H9 (cell line): ENCODE measurements at regions not wholly inside any gene's neighbourhood (a gene's known extent, or its start where the extent isn't known, plus 50 kb on each side); places are given as distances from the start of the nearest gene placed in this dataset.

Experiments
- DNase-seq: peaks from one replicate; pipeline ENCODE4 v3.0.0-alpha.2; 2017
- H2AFZ ChIP-seq: one replicate; pipeline ENCODE4 v1.6.1; 2013; ENCODE audit warnings: mild to moderate bottlenecking, low read length, control low read depth, moderate library complexity
- H2AK5ac ChIP-seq: 2 replicates; pipeline ENCODE4 v1.6.1; 2013; ENCODE audit warnings: low read length, control low read depth, mixed read lengths; ENCODE audit not compliant: insufficient read length
- H2BK120ac ChIP-seq: one replicate; pipeline ENCODE4 v1.6.1; 2013; ENCODE audit warnings: low read depth, mild to moderate bottlenecking, low read length, control low read depth, inconsistent platforms; ENCODE audit not compliant: poor library complexity, severe bottlenecking
- H2BK12ac ChIP-seq: 2 replicates; pipeline ENCODE4 v1.6.1; 2013; ENCODE audit warnings: low read length, control low read depth, mixed read lengths, low read depth; ENCODE audit not compliant: insufficient read length
- H2BK15ac ChIP-seq: 2 replicates; pipeline ENCODE4 v1.6.1; 2013; ENCODE audit warnings: low read depth, low read length, control low read depth
- H2BK20ac ChIP-seq: one replicate; pipeline ENCODE4 v1.6.1; 2013; ENCODE audit warnings: low read depth, mild to moderate bottlenecking, low read length, control low read depth, inconsistent platforms; ENCODE audit not compliant: poor library complexity, severe bottlenecking
- H2BK5ac ChIP-seq: 2 replicates; pipeline ENCODE4 v1.6.1; 2013; ENCODE audit warnings: low read length, control low read depth, mixed read lengths; ENCODE audit not compliant: insufficient read length
- H3K14ac ChIP-seq: 2 replicates; pipeline ENCODE4 v1.6.1; 2013; ENCODE audit warnings: low read length, control low read depth; ENCODE audit not compliant: insufficient read depth
- H3K18ac ChIP-seq: 2 replicates; pipeline ENCODE4 v1.6.1; 2013; ENCODE audit warnings: low read depth, mild to moderate bottlenecking, mixed read lengths, low read length, control low read depth; ENCODE audit not compliant: insufficient read length
- H3K23ac ChIP-seq: 2 replicates; pipeline ENCODE4 v1.6.1; 2013; ENCODE audit warnings: low read length, control low read depth, mixed read lengths, low read depth; ENCODE audit not compliant: insufficient read length
- H3K23me2 ChIP-seq: 2 replicates; pipeline ENCODE4 v1.6.1; 2013; ENCODE audit warnings: low read depth, mild to moderate bottlenecking, mixed read lengths, low read length, control low read depth; ENCODE audit not compliant: insufficient read length, poor library complexity, severe bottlenecking
- H3K27ac ChIP-seq: 2 replicates; pipeline ENCODE4 v1.5.1; 2013; ENCODE audit warnings: low read length, control low read depth, mixed read lengths, low read depth; ENCODE audit not compliant: insufficient read length
- H3K27me3 ChIP-seq: 2 replicates; pipeline ENCODE4 v1.6.1; 2013; ENCODE audit warnings: low read length, control low read depth, inconsistent platforms; ENCODE audit not compliant: insufficient read depth
- H3K4ac ChIP-seq: 2 replicates; pipeline ENCODE4 v1.6.1; 2013; ENCODE audit warnings: low read depth, mild to moderate bottlenecking, control low read depth, inconsistent platforms, low read length, moderate library complexity
- H3K4me1 ChIP-seq: 2 replicates; pipeline ENCODE4 v1.6.1; 2013; ENCODE audit warnings: low read length, control low read depth, inconsistent platforms; ENCODE audit not compliant: insufficient read depth
- H3K4me2 ChIP-seq: 2 replicates; pipeline ENCODE4 v1.6.1; 2013; ENCODE audit warnings: low read length, control low read depth, mixed read lengths; ENCODE audit not compliant: insufficient read length, insufficient read depth
- H3K56ac ChIP-seq: 2 replicates; pipeline ENCODE4 v1.6.1; 2013; ENCODE audit warnings: low read depth, mild to moderate bottlenecking, mixed read lengths, low read length, control low read depth; ENCODE audit not compliant: insufficient read length
- H3K79me1 ChIP-seq: 2 replicates; pipeline ENCODE4 v1.6.1; 2013; ENCODE audit warnings: low read depth, mild to moderate bottlenecking, moderate library complexity, low read length, control low read depth, inconsistent platforms; ENCODE audit not compliant: insufficient read depth, poor library complexity, severe bottlenecking
- H3K79me2 ChIP-seq: 2 replicates; pipeline ENCODE4 v1.6.1; 2013; ENCODE audit warnings: low read length, control low read depth, inconsistent platforms; ENCODE audit not compliant: insufficient read depth
- H3K9ac ChIP-seq: 2 replicates; pipeline ENCODE4 v1.6.1; 2013; ENCODE audit warnings: low read length, control low read depth, mixed read lengths; ENCODE audit not compliant: insufficient read length; ENCODE audit errors: extremely low read depth
- H3K9me3 ChIP-seq: one replicate; pipeline ENCODE4 v1.6.1; 2013; ENCODE audit warnings: low read depth, low read length, inconsistent platforms; ENCODE audit not compliant: control insufficient read depth
- H3T11ph ChIP-seq: one replicate; pipeline ENCODE4 v1.6.1; 2013; ENCODE audit warnings: mild to moderate bottlenecking, low read length, control low read depth, inconsistent platforms
- H4K20me1 ChIP-seq: one replicate; pipeline ENCODE4 v1.6.1; 2013; ENCODE audit not compliant: control insufficient read depth, insufficient read length, insufficient read depth
- H4K5ac ChIP-seq: 2 replicates; pipeline ENCODE4 v1.6.1; 2013; ENCODE audit warnings: low read depth, mild to moderate bottlenecking, mixed read lengths, low read length, control low read depth; ENCODE audit not compliant: insufficient read length
- H4K8ac ChIP-seq: replicated peaks from 2 replicates; pipeline ENCODE4 v1.6.1; 2013; ENCODE audit warnings: low read length, control low read depth, mixed read lengths, low read depth; ENCODE audit not compliant: insufficient read length
- H4K91ac ChIP-seq: 2 replicates; pipeline ENCODE4 v1.6.1; 2013; ENCODE audit warnings: low read depth, mild to moderate bottlenecking, moderate library complexity, mixed read lengths, low read length, control low read depth; ENCODE audit not compliant: insufficient read length
- H3K27ac Mint-ChIP-seq, 3 experiments: 2 replicates in 2 of 3; 3 replicates in 1 of 3; pipeline ENCODE4 v1.8.0; 2020 to 2021; ENCODE audit warnings: mixed read lengths in 3 of 3, mild to moderate bottlenecking in 1 of 3, moderate library complexity in 1 of 3
- H3K27me3 Mint-ChIP-seq: 2 replicates; pipeline ENCODE4 v1.8.0; 2021; ENCODE audit warnings: low read depth, mild to moderate bottlenecking, moderate library complexity, mixed read lengths
- H3K36me3 Mint-ChIP-seq, 3 experiments: 2 replicates in 2 of 3; 3 replicates in 1 of 3; pipeline ENCODE4 v1.8.0; 2020 to 2021; ENCODE audit warnings: low read depth in 3 of 3, mixed read lengths in 3 of 3; ENCODE audit not compliant: insufficient read depth in 1 of 3
- H3K4me1 Mint-ChIP-seq, 2 experiments: 2 replicates each; pipeline ENCODE4 v1.8.0; 2020; ENCODE audit warnings: mixed read lengths in 2 of 2
- H3K4me3 Mint-ChIP-seq, 2 experiments: 2 replicates in 1 of 2; 3 replicates in 1 of 2; pipeline ENCODE4 v1.8.0; 2020 to 2021; ENCODE audit warnings: mild to moderate bottlenecking in 2 of 2, mixed read lengths in 2 of 2, moderate library complexity in 1 of 2
- H3K9me3 Mint-ChIP-seq, 2 experiments: 2 replicates in 1 of 2; 3 replicates in 1 of 2; pipeline ENCODE4 v1.8.0; 2020; ENCODE audit warnings: mild to moderate bottlenecking in 2 of 2, mixed read lengths in 2 of 2, moderate library complexity in 1 of 2
- CTCF ChIP-seq: fragments of 200-600 bp; sonication (generic); conservative IDR thresholded peaks from 3 replicates; pipeline ENCODE4 v1.8.0; 2021; ENCODE audit warnings: antibody characterized with exemption, mild to moderate bottlenecking
- WGBS: extraction: QIAGEN DNeasy Blood & Tissue Kit; methylation state at CpG from one replicate; pipeline ENCODE4 v1.1.7; 2013; ENCODE audit warnings: missing lambda C conversion rate, low lambda C conversion rate, mixed read lengths; ENCODE audit not compliant: insufficient read length; ENCODE audit errors: extremely low coverage; 5-methylcytosine and 5-hydroxymethylcytosine counted together

DNA sequence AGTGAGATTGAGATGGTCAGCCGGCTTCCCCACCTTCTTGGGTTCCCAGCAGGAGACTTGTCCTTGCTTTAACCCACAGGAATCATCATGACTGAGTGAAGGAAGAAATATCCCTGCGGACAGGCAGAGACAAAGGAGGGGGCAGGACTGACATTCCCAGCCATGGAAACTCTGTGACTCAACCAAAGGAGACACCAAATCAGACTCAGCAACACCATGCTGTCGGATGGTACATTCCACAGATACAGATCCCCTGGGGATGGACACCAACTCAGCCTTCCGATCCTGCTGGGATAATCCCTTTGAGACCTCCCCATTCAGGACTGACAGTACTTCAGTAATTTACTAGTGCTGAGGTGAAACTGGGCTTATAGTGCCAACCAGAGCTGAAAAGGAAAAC, 518.3 kb downstream of the XIRP2 start:
- H3K4me1 ChIP-seq = no peaks in the 10 kb centered on the region
- peak overlapping the region; percentile 43 to 67 for H3K4me3 Mint-ChIP-seq
- no peak overlapping the region for H2BK12ac ChIP-seq
- H3K36me3 Mint-ChIP-seq = peaks cover 50 to 62% (median 50%) of the 10 kb centered on the region in 3 experiments
- H4K5ac ChIP-seq = no peak overlapping the region
- peaks cover 7% of the 10 kb centered on the region for H3K9me3 ChIP-seq
- no peak overlapping the region for H3K23ac ChIP-seq
- TF ChIP-seq CTCF = no peak
- H3K56ac ChIP-seq = no peak overlapping the region
- H4K8ac ChIP-seq = no peak overlapping the region
- peaks cover 35 to 57% of the 10 kb centered on the region in 2 experiments for H3K9me3 Mint-ChIP-seq
- no peaks in the 10 kb centered on the region for H3K27me3 ChIP-seq
- H3T11ph ChIP-seq = no peak overlapping the region
- H3K14ac ChIP-seq = no peak overlapping the region
- H3K27me3 Mint-ChIP-seq = no peaks in the 10 kb centered on the region
- H3K27ac Mint-ChIP-seq = peak overlapping the region; percentile 90 to 99 (median 97); a peak in 6 of 7 replicates
- no peak overlapping the region for H4K91ac ChIP-seq
- H2BK20ac ChIP-seq = no peak overlapping the region
- no peak overlapping the region for H3K18ac ChIP-seq
- H2AFZ ChIP-seq = no peak overlapping the region
- no peak overlapping the region for H2BK5ac ChIP-seq
- H3K4me2 ChIP-seq = peak overlapping the region; percentile 1
- H3K79me2 ChIP-seq = no peaks in the 10 kb centered on the region
- no peak overlapping the region for H2BK120ac ChIP-seq
- H3K9ac ChIP-seq = no peak overlapping the region
- peak; percentile 83 for DNase-seq
- no peaks in the 10 kb centered on the region for H3K79me1 ChIP-seq
- H2BK15ac ChIP-seq = no peak overlapping the region
- H2AK5ac ChIP-seq = no peak overlapping the region
- peak overlapping the region; percentile 8 for H3K27ac ChIP-seq
- no peak overlapping the region for H3K4ac ChIP-seq
- H4K20me1 ChIP-seq = no peaks in the 10 kb centered on the region
- peaks cover 22 to 29% of the 10 kb centered on the region in 2 experiments for H3K4me1 Mint-ChIP-seq
- WGBS = no CpG with 5 or more reads among the region's 4 CpGs
- no peaks in the 10 kb centered on the region for H3K23me2 ChIP-seq
